ENCODE measurements at regions not wholly inside any gene's neighbourhood (a gene's known extent, or its start where the extent isn't known, plus 50 kb on each side); places are given as distances from the start of the nearest gene placed in this dataset.

- TF ChIP-seq, protein P1, sequence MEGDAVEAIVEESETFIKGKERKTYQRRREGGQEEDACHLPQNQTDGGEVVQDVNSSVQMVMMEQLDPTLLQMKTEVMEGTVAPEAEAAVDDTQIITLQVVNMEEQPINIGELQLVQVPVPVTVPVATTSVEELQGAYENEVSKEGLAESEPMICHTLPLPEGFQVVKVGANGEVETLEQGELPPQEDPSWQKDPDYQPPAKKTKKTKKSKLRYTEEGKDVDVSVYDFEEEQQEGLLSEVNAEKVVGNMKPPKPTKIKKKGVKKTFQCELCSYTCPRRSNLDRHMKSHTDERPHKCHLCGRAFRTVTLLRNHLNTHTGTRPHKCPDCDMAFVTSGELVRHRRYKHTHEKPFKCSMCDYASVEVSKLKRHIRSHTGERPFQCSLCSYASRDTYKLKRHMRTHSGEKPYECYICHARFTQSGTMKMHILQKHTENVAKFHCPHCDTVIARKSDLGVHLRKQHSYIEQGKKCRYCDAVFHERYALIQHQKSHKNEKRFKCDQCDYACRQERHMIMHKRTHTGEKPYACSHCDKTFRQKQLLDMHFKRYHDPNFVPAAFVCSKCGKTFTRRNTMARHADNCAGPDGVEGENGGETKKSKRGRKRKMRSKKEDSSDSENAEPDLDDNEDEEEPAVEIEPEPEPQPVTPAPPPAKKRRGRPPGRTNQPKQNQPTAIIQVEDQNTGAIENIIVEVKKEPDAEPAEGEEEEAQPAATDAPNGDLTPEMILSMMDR (IDR thresholded peaks at IDR 0.05): no peak
Measured at GRCh38 chr10:44827431-44828006, 83.6 kb upstream of the TMEM72 start.

- TF ChIP-seq, protein P1 (IDR thresholded peaks at IDR 0.05): no peak
Measured at GRCh38 chr10:44828508-44829142, 82.5 kb upstream of the TMEM72 start.

- TF ChIP-seq, protein P1 (IDR thresholded peaks at IDR 0.05): no peak
Measured at GRCh38 chr10:44829426-44829825, 81.7 kb upstream of the TMEM72 start.

DNA sequence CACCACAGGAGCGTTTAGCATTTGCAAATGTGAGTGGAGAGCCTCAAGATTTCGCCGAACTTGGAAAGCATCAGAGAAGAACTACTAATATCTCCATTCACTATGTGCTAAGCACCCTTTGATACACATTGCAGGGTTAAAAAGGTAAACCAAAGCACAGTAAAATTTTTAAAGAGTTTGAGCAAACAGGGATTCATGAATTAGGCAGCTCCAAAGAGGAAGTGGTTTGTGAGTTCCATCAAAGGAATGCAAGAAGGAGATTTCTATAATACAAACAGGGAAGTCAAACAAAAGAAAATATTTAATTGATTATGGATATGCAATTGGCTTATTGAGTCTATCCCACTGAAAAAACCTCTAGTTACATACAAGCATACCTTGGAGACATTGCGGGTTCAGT lies 81.1 kb upstream of the TMEM72 start:
- TF ChIP-seq, protein P1 (IDR thresholded peaks at IDR 0.05): no peak

GRCh38 chr10:44831581-44831980 lies 79.6 kb upstream of the TMEM72 start:
- TF ChIP-seq, protein P1 (IDR thresholded peaks at IDR 0.05): no peak

GRCh38 chr10:44832595-44833390 lies 78.3 kb upstream of the TMEM72 start:
- TF ChIP-seq, protein P1 (IDR thresholded peaks at IDR 0.05): no peak

GRCh38 chr10:44834131-44834530 lies 77.0 kb upstream of the TMEM72 start:
- TF ChIP-seq, protein P1 (IDR thresholded peaks at IDR 0.05): no peak

Data from LNCAP (cell line).